GM23248 (cell line): ENCODE measurements at regions not wholly inside any gene's neighbourhood (a gene's known extent, or its start where the extent isn't known, plus 50 kb on each side); places are given as distances from the start of the nearest gene placed in this dataset.

Source experiments
- DNase-seq: peaks from one replicate; pipeline ENCODE4 v3.0.0-alpha.2; 2015
- H2AFZ ChIP-seq: fragments of 200-600 bp; sonication (generic); 2 replicates; pipeline ENCODE4 v1.6.1; 2016; ENCODE audit warnings: antibody characterized with exemption
- H3F3A ChIP-seq: fragments of 200-600 bp; sonication (generic); 2 replicates; pipeline ENCODE4 v1.6.1; 2016; ENCODE audit warnings: mild to moderate bottlenecking, antibody characterized with exemption, mixed run types; ENCODE audit not compliant: insufficient read depth
- H3K27ac ChIP-seq: fragments of 200-600 bp; sonication (generic); 2 replicates; pipeline ENCODE4 v1.5.1; 2016; ENCODE audit warnings: mild to moderate bottlenecking
- H3K27me3 ChIP-seq: fragments of 200-600 bp; sonication (generic); replicated peaks from 2 replicates; pipeline ENCODE4 v1.6.1; 2016; ENCODE audit warnings: mild to moderate bottlenecking; ENCODE audit not compliant: insufficient read depth
- H3K36me3 ChIP-seq: fragments of 200-600 bp; sonication (generic); 2 replicates; pipeline ENCODE4 v1.6.1; 2016; ENCODE audit warnings: low read depth, mild to moderate bottlenecking
- H3K4me1 ChIP-seq: fragments of 200-600 bp; sonication (generic); 2 replicates; pipeline ENCODE4 v1.6.1; 2016; ENCODE audit warnings: mild to moderate bottlenecking; ENCODE audit not compliant: insufficient read depth
- H3K4me2 ChIP-seq: fragments of 200-600 bp; sonication (generic); one replicate; pipeline ENCODE4 v1.6.1; 2016; ENCODE audit warnings: mild to moderate bottlenecking; ENCODE audit not compliant: unreplicated experiment
- H3K4me3 ChIP-seq: fragments of 200-600 bp; sonication (generic); 2 replicates; pipeline ENCODE4 v1.5.1; 2016; ENCODE audit warnings: mild to moderate bottlenecking
- H3K79me2 ChIP-seq: fragments of 200-600 bp; sonication (generic); 2 replicates; pipeline ENCODE4 v1.6.1; 2016; ENCODE audit warnings: mild to moderate bottlenecking; ENCODE audit not compliant: insufficient read depth
- H3K9ac ChIP-seq: fragments of 200-600 bp; sonication (generic); 2 replicates; pipeline ENCODE4 v1.6.1; 2016; ENCODE audit warnings: mild to moderate bottlenecking
- H3K9me2 ChIP-seq: fragments of 200-600 bp; sonication (generic); 2 replicates; pipeline ENCODE4 v1.6.1; 2016; ENCODE audit warnings: mixed run types, mild to moderate bottlenecking, moderate library complexity; ENCODE audit not compliant: insufficient read depth
- H3K9me3 ChIP-seq: fragments of 200-600 bp; sonication (generic); one replicate; pipeline ENCODE4 v1.6.1; 2017; ENCODE audit warnings: low read depth
- H4K20me1 ChIP-seq: fragments of 200-600 bp; sonication (generic); 2 replicates; pipeline ENCODE4 v1.6.0; 2016; ENCODE audit not compliant: insufficient read depth
- EZH2 ChIP-seq: fragments of 200-600 bp; sonication (generic); IDR thresholded peaks from 2 replicates; pipeline ENCODE4 v1.6.1; 2018; ENCODE audit warnings: antibody characterized with exemption, mild to moderate bottlenecking; ENCODE audit not compliant: insufficient read depth, poor library complexity, severe bottlenecking
- EZH2phosphoT487 ChIP-seq: fragments of 200-600 bp; sonication (generic); IDR thresholded peaks from 2 replicates; pipeline ENCODE4 v1.6.1; 2018; ENCODE audit warnings: antibody characterized with exemption, moderate library complexity, mild to moderate bottlenecking, low read depth; ENCODE audit not compliant: insufficient read depth
- WGBS, 2 experiments: methylation state at CpG; one replicate each; pipeline ENCODE4 v1.1.6; 2015 to 2017; ENCODE audit warnings: low lambda C conversion rate in 2 of 2, low coverage in 1 of 2; ENCODE audit errors: missing lambda C conversion rate in 2 of 2; 5-methylcytosine and 5-hydroxymethylcytosine counted together
- in situ Hi-C: fragments of 300-500 bp; cut with MboI; formaldehyde crosslinking; loops from 2 replicates; pipeline ENCODE4 v1.15.0; 2020

GRCh38 chr2:158742536-158742935 is 52.6 kb upstream of the DAPL1 start:
- DNase-seq = no peak
- TF ChIP-seq EZH2phosphoT487 (no peak), EZH2 (no peak)
- Histone ChIP-seq H3K4me3 (no peak overlapping the region), H3K4me2 (no peak overlapping the region), H3K79me2 (no peaks in the 10 kb centered on the region), H2AFZ (no peak overlapping the region), H3K27me3 (peaks cover 18% of the 10 kb centered on the region), H3K4me1 (no peaks in the 10 kb centered on the region), H3K9me3 (no peaks in the 10 kb centered on the region), H3F3A (no peaks in the 10 kb centered on the region), H3K36me3 (no peaks in the 10 kb centered on the region), H3K9ac (no peak overlapping the region), H3K27ac (no peak overlapping the region), H4K20me1 (no peaks in the 10 kb centered on the region), H3K9me2 (no peaks in the 10 kb centered on the region)
- in situ Hi-C loops = loop anchor here (10.0 to 25.0 kb wide), 2 partner anchors 555 to 708 kb away; no protein-coding TSS in a partner anchor
- WGBS, 2 experiments = 61 to 69% methylated on average over 4 of the region's 4 CpGs

GRCh38 chr2:158743466-158743865 is 51.7 kb upstream of the DAPL1 start:
- H3K4me1 ChIP-seq = no peaks in the 10 kb centered on the region
- H3K9me3 ChIP-seq = no peaks in the 10 kb centered on the region
- no peaks in the 10 kb centered on the region for H3K36me3 ChIP-seq
- no peaks in the 10 kb centered on the region for H3K9me2 ChIP-seq
- H3K9ac ChIP-seq = no peak overlapping the region
- TF ChIP-seq EZH2 = no peak
- no peak for TF ChIP-seq EZH2phosphoT487
- no peak overlapping the region for H3K4me2 ChIP-seq
- no peak overlapping the region for H3K4me3 ChIP-seq
- H4K20me1 ChIP-seq = no peaks in the 10 kb centered on the region
- H3F3A ChIP-seq = no peaks in the 10 kb centered on the region
- H3K27me3 ChIP-seq = peaks cover 22% of the 10 kb centered on the region
- no peak overlapping the region for H2AFZ ChIP-seq
- no peak overlapping the region for H3K27ac ChIP-seq
- no peaks in the 10 kb centered on the region for H3K79me2 ChIP-seq
- 70 to 71% methylated on average over 4 of the region's 4 CpGs for WGBS, 2 experiments
- in situ Hi-C loops = loop anchor here (10.0 to 25.0 kb wide), 2 partner anchors 556 to 709 kb away; no protein-coding TSS in a partner anchor
- no peak for DNase-seq

GRCh38 chr2:158743879-158744278 is 51.2 kb upstream of the DAPL1 start:
- Histone ChIP-seq H3K9ac (no peak overlapping the region), H3K4me1 (no peaks in the 10 kb centered on the region), H3F3A (no peaks in the 10 kb centered on the region), H3K9me2 (no peaks in the 10 kb centered on the region), H3K79me2 (no peaks in the 10 kb centered on the region), H3K27me3 (peaks cover 26% of the 10 kb centered on the region), H3K4me2 (no peak overlapping the region), H3K4me3 (no peak overlapping the region), H2AFZ (no peak overlapping the region), H3K9me3 (no peaks in the 10 kb centered on the region), H4K20me1 (no peaks in the 10 kb centered on the region), H3K27ac (no peak overlapping the region), H3K36me3 (no peaks in the 10 kb centered on the region)
- no peak for TF ChIP-seq EZH2
- TF ChIP-seq EZH2phosphoT487 = no peak
- no peak for DNase-seq
- in situ Hi-C loops = loop anchor here (10.0 to 25.0 kb wide), 2 partner anchors 557 to 709 kb away; no protein-coding TSS in a partner anchor

- Histone ChIP-seq H2AFZ (no peak overlapping the region), H3K9ac (no peak overlapping the region), H4K20me1 (no peaks in the 10 kb centered on the region), H3K79me2 (no peaks in the 10 kb centered on the region), H3K4me2 (no peak overlapping the region), H3F3A (no peaks in the 10 kb centered on the region), H3K4me3 (no peak overlapping the region), H3K27ac (no peak overlapping the region), H3K9me2 (no peaks in the 10 kb centered on the region), H3K36me3 (no peaks in the 10 kb centered on the region), H3K9me3 (no peaks in the 10 kb centered on the region), H3K27me3 (peaks cover 30% of the 10 kb centered on the region), H3K4me1 (no peaks in the 10 kb centered on the region)
- in situ Hi-C loops = loop anchor here (10.0 to 25.0 kb wide), 2 partner anchors 558 to 710 kb away; no protein-coding TSS in a partner anchor
- DNase-seq = peak; percentile 72
- WGBS, 2 experiments = 46 to 47% methylated on average over 16 of the region's 16 CpGs
- TF ChIP-seq EZH2 (no peak), EZH2phosphoT487 (no peak)
These were observed 49.9 kb upstream of the DAPL1 start for GRCh38 chr2:158745067-158745865.
